HG02840 (cell line): ENCODE measurements at regions not wholly inside any gene's neighbourhood (a gene's known extent, or its start where the extent isn't known, plus 50 kb on each side); places are given as distances from the start of the nearest gene placed in this dataset.
"Not testable (repeated sequence)": the region's sequence is repeated elsewhere in the genome, so short reads cannot be mapped to it uniquely, and the experiment has no call there.

Source experiments
- ATAC-seq: cut with Tn5 transposase; IDR thresholded peaks from one replicate; pipeline ENCODE4 v1.9.1; 2021; ENCODE audit warnings: mild to moderate bottlenecking, moderate library complexity, moderate number of reproducible peaks; ENCODE audit not compliant: unreplicated experiment, low FRiP score

GRCh38 chr1:91099746-91100621 is 78.1 kb upstream of the ZNF644 start:
- ATAC-seq = no peak

- ATAC-seq = no peak
These were observed 76.6 kb upstream of the ZNF644 start for GRCh38 chr1:91098299-91098906.

GRCh38 chr1:91095321-91095720 is 73.5 kb upstream of the ZNF644 start:
- not testable (repeated sequence) for ATAC-seq

- ATAC-seq = no peak
These were observed 70.7 kb upstream of the ZNF644 start for GRCh38 chr1:91092503-91092902.

GRCh38 chr1:91091812-91092211 is 70.0 kb upstream of the ZNF644 start:
- no peak for ATAC-seq

- no peak for ATAC-seq
These were observed 58.8 kb upstream of the ZNF644 start for GRCh38 chr1:91080650-91081049.

- ATAC-seq = no peak
These were observed 57.0 kb upstream of the ZNF644 start for GRCh38 chr1:91078859-91079258.

- no peak for ATAC-seq
These were observed 55.0 kb upstream of the ZNF644 start for GRCh38 chr1:91076834-91077233.

- no peak for ATAC-seq
These were observed 53.6 kb upstream of the ZNF644 start for GRCh38 chr1:91075233-91076135.

- no peak for ATAC-seq
These were observed 51.5 kb upstream of the ZNF644 start for GRCh38 chr1:91073299-91073698.

- no peak for ATAC-seq
These were observed 50.0 kb upstream of the ZNF644 start for GRCh38 chr1:91071838-91072237.
